ENCODE measurements at regions not wholly inside any gene's neighbourhood (a gene's known extent, or its start where the extent isn't known, plus 50 kb on each side); places are given as distances from the start of the nearest gene placed in this dataset.

GRCh38 chr20:52736507-52736906 lies 235.7 kb upstream of the TSHZ2 start:
- DNase-seq (ENCODE audit: low spot score) = no peak

- DNase-seq (ENCODE audit: low spot score) = peak; percentile 39
Measured at GRCh38 chr20:52731093-52731492, 241.1 kb upstream of the TSHZ2 start.

- DNase-seq (ENCODE audit: low spot score) = no peak
Measured at GRCh38 chr20:52727740-52728456, 244.3 kb upstream of the TSHZ2 start.

- DNase-seq (ENCODE audit: low spot score) = no peak
Measured at GRCh38 chr20:52724541-52724940, 247.6 kb upstream of the TSHZ2 start.

- no peak for DNase-seq (ENCODE audit: low spot score)
Measured at GRCh38 chr20:52722926-52723688, 249.1 kb upstream of the TSHZ2 start.

- DNase-seq (ENCODE audit: low spot score) = no peak
Measured at GRCh38 chr20:52708137-52708536, 264.0 kb upstream of the TSHZ2 start.

- DNase-seq (ENCODE audit: low spot score) = no peak
Measured at GRCh38 chr20:52704553-52704952, 267.6 kb upstream of the TSHZ2 start.

GRCh38 chr20:52688345-52688744 lies 283.8 kb upstream of the TSHZ2 start:
- DNase-seq (ENCODE audit: low spot score) = no peak

GRCh38 chr20:52684905-52685304 lies 287.3 kb upstream of the TSHZ2 start:
- no peak for DNase-seq (ENCODE audit: low spot score)

- DNase-seq (ENCODE audit: low spot score) = no peak
Measured at GRCh38 chr20:52684176-52684575, 288.0 kb upstream of the TSHZ2 start.

- DNase-seq (ENCODE audit: low spot score) = no peak
Measured at GRCh38 chr20:52683761-52684160, 288.4 kb upstream of the TSHZ2 start.

- DNase-seq (ENCODE audit: low spot score) = no peak
Measured at GRCh38 chr20:52682237-52682636, 289.9 kb upstream of the TSHZ2 start.

GRCh38 chr20:52681288-52681687 lies 290.9 kb upstream of the TSHZ2 start:
- no peak for DNase-seq (ENCODE audit: low spot score)

GRCh38 chr20:52677216-52677615 lies 294.9 kb upstream of the TSHZ2 start:
- no peak for DNase-seq (ENCODE audit: low spot score)

GRCh38 chr20:52676283-52676995 lies 295.7 kb upstream of the TSHZ2 start:
- no peak for DNase-seq (ENCODE audit: low spot score)

- DNase-seq (ENCODE audit: low spot score) = no peak
Measured at GRCh38 chr20:52675375-52675774, 296.8 kb upstream of the TSHZ2 start.

- DNase-seq (ENCODE audit: low spot score) = no peak
Measured at GRCh38 chr20:52668626-52669025, 303.5 kb upstream of the TSHZ2 start.

- no peak for DNase-seq (ENCODE audit: low spot score)
Measured at GRCh38 chr20:52667358-52667757, 304.8 kb upstream of the TSHZ2 start.

GRCh38 chr20:52665441-52665840 lies 306.7 kb upstream of the TSHZ2 start:
- DNase-seq (ENCODE audit: low spot score) = no peak

- DNase-seq (ENCODE audit: low spot score) = no peak
Measured at GRCh38 chr20:52655395-52655794, 316.8 kb upstream of the TSHZ2 start.

- DNase-seq (ENCODE audit: low spot score) = no peak
Measured at GRCh38 chr20:52654567-52654966, 317.6 kb upstream of the TSHZ2 start.

GRCh38 chr20:52652271-52652670 lies 319.9 kb upstream of the TSHZ2 start:
- peak; percentile 36 for DNase-seq (ENCODE audit: low spot score)

GRCh38 chr20:52649727-52650126 lies 322.4 kb upstream of the TSHZ2 start:
- DNase-seq (ENCODE audit: low spot score) = no peak
